Cardiac fibroblast (primary cell): ENCODE measurements at regions not wholly inside any gene's neighbourhood (a gene's known extent, or its start where the extent isn't known, plus 50 kb on each side); places are given as distances from the start of the nearest gene placed in this dataset.

ENCODE experiments used
- DNase-seq, 2 donors: peaks; one replicate each; pipeline versions ENCODE4 v3.0.0 to v3.0.0-alpha.2; 2010; ENCODE audit warnings: low read depth in 2 of 2
- H3K4me3 ChIP-seq, 2 donors: replicated peaks in 1 of 2; 1 replicate in 1 of 2; 2 replicates in 1 of 2; pipeline ENCODE4 v1.5.1; 2011; ENCODE audit warnings: low read depth in 2 of 2, low read length in 2 of 2, mild to moderate bottlenecking in 2 of 2, moderate library complexity in 1 of 2
- CTCF ChIP-seq: IDR thresholded peaks from one replicate; pipeline ENCODE4 v1.5.1; 2011; ENCODE audit warnings: low read depth, mild to moderate bottlenecking, low read length, inconsistent platforms

DNA sequence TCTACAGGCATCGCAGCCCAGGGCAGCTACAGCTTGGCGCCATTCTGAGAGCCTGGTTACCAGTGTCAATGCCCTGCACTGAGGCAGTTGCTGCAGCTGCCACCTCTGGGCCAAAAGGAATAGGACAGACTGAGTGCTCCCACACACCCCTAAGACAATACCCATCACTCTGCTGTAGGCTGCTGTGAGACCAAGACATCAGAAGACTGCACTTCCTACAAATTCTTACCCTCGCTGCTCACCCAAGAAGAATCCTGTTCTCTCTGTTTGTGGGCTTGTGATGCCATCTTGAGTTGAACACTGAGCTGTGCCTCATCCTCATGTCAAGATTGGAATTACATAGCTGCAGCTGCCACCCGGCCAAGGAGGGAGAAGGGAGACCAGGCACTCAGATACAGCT lies 1847.0 kb upstream of the PCDH10 start:
- TF ChIP-seq CTCF = no peak
- no peak overlapping the region for H3K4me3 ChIP-seq
- no peak for DNase-seq

DNA sequence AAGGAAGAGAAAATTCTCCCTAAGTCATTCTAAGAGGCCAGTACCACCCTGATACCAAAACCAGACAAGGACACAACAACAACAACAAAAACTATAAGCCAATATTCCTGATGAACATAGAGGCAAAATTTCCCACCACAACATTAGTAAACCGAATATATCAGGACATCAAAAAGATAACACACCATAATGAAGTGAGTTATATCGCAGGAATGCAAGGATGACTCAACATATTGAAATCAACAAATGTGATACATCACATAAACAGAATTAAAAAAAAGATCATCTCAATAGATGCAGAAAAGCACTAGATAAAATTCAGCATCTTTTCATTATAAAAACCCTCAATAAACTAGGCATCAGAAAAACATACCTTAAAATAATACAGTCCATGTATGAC lies 1844.4 kb upstream of the PCDH10 start:
- DNase-seq = no peak
- TF ChIP-seq CTCF = no peak
- H3K4me3 ChIP-seq = no peak overlapping the region

DNA sequence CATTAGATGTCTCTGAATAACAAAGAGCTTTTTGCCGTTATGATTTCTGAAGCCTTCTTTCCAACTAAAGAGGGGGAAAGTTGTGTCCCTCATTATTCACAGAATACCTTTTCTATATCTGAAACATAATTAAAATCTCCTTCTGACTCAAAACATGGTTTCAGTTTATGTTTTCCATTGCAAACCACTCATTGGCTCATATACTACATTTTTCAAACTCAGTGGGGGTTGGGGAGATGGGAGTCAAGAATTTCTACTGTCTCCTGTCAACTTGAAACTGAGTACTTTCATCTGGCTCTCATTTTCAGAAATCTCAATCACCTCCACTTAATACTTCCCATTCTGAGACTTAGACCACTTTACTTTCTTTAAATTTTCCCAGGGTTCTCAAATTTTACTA lies 1839.5 kb upstream of the PCDH10 start:
- H3K4me3 ChIP-seq = no peak overlapping the region
- TF ChIP-seq CTCF = no peak
- DNase-seq = no peak

DNA sequence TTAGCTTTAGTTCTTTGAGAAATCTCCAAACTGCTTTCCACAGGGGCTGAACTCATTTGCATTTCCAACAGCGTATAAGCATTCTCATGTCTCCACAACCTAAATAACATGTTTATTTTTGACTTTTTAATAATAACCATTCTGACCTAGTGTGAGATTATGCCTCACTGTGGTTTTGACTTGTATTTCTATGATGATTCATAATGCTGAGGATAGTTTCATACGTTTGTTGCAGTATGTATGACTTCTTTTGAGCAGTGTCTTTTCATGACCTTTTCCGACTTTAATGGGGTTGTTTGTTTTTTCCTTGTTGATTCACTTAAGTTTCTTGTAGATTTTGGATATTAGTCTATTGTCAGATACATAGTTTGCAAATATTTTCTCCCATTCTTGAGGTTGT lies 1833.0 kb upstream of the PCDH10 start:
- DNase-seq = no peak
- TF ChIP-seq CTCF = no peak
- H3K4me3 ChIP-seq = no peak overlapping the region

- no peak overlapping the region for H3K4me3 ChIP-seq
- DNase-seq = no peak
- TF ChIP-seq CTCF = no peak
Observed at GRCh38 chr4:131337936-131338335, 1811.2 kb upstream of the PCDH10 start.

DNA sequence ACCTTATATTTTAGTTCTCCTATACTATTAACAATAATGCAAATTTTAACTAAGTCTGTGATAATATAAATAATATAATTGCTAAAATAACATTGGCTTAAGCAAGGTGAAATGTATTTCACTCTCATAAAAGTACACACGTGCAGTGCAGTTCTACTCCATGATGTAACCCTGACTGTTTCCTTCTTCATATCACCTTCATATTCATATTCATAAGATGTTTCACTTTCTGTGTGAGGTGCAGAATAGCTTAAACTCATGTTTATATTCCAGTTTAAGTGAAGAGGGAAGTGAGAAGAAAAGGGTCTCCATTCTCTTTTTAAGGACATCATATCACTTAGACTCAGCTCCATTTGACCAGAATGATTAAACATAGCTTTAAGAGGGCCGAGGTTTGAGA lies 1810.0 kb upstream of the PCDH10 start:
- no peak overlapping the region for H3K4me3 ChIP-seq
- DNase-seq = no peak
- TF ChIP-seq CTCF = no peak

GRCh38 chr4:131344761-131345160 lies 1804.3 kb upstream of the PCDH10 start:
- no peak for TF ChIP-seq CTCF
- no peak for DNase-seq
- no peak overlapping the region for H3K4me3 ChIP-seq
